ENCODE measurements at regions not wholly inside any gene's neighbourhood (a gene's known extent, or its start where the extent isn't known, plus 50 kb on each side); places are given as distances from the start of the nearest gene placed in this dataset.
"Not testable (repeated sequence)": the region's sequence is repeated elsewhere in the genome, so short reads cannot be mapped to it uniquely, and the experiment has no call there.

GRCh38 chr2:239558661-239559060 is 157.8 kb upstream of the HDAC4 start:
- DNase-seq: no peak

- no peak for DNase-seq
Observed at GRCh38 chr2:239557516-239557915, 156.7 kb upstream of the HDAC4 start.

GRCh38 chr2:239555571-239555905 is 154.7 kb upstream of the HDAC4 start:
- no peak for DNase-seq

- DNase-seq: no peak
Observed at GRCh38 chr2:239554766-239555570, 154.1 kb upstream of the HDAC4 start.

- DNase-seq: no peak
Observed at GRCh38 chr2:239553376-239554000, 152.7 kb upstream of the HDAC4 start.

GRCh38 chr2:239552213-239552926 is 151.6 kb upstream of the HDAC4 start:
- no peak for DNase-seq

- DNase-seq: no peak
Observed at GRCh38 chr2:239551206-239551605, 150.4 kb upstream of the HDAC4 start.

- no peak for DNase-seq
Observed at GRCh38 chr2:239550357-239550756, 149.5 kb upstream of the HDAC4 start.

- DNase-seq: no peak
Observed at GRCh38 chr2:239549711-239550255, 149.0 kb upstream of the HDAC4 start.

- DNase-seq: no peak
Observed at GRCh38 chr2:239548965-239549595, 148.3 kb upstream of the HDAC4 start.

- no peak for DNase-seq
Observed at GRCh38 chr2:239548451-239548871, 147.6 kb upstream of the HDAC4 start.

GRCh38 chr2:239547140-239547539 is 146.3 kb upstream of the HDAC4 start:
- not testable (repeated sequence) for DNase-seq

- no peak for DNase-seq
Observed at GRCh38 chr2:239546541-239546940, 145.7 kb upstream of the HDAC4 start.

- no peak for DNase-seq
Observed at GRCh38 chr2:239545741-239546392, 145.0 kb upstream of the HDAC4 start.

GRCh38 chr2:239544918-239545465 is 144.2 kb upstream of the HDAC4 start:
- DNase-seq: no peak

GRCh38 chr2:239544143-239544917 is 143.5 kb upstream of the HDAC4 start:
- DNase-seq: no peak

GRCh38 chr2:239543702-239544101 is 142.9 kb upstream of the HDAC4 start:
- DNase-seq: no peak

- no peak for DNase-seq
Observed at GRCh38 chr2:239540174-239540573, 139.4 kb upstream of the HDAC4 start.

- no peak for DNase-seq
Observed at GRCh38 chr2:239539776-239540100, 138.9 kb upstream of the HDAC4 start.

- no peak for DNase-seq
Observed at GRCh38 chr2:239539083-239539775, 138.4 kb upstream of the HDAC4 start.
